ENCODE measurements at regions not wholly inside any gene's neighbourhood (a gene's known extent, or its start where the extent isn't known, plus 50 kb on each side); places are given as distances from the start of the nearest gene placed in this dataset.

DNA sequence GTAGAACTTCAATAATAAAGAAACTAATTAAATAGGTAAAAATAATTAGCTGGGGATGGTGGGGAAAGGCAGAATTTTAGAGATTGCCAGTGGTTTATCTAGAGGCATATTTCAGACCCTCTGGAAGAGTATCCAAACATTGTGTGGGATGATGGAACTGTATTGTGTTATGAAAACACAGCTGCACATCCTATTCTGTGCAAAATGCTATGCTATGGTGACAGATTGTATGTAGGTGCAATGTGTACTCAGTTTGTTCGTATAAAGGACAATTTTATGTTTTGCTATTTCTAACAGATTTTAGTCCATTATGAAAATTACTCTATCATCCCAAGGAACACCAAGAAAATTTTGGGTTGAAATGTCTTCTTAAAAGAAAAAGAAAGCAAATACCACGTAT lies 1054.7 kb downstream of the PDHA2 start:
- H3K36me3 ChIP-seq, result no peaks in the 10 kb centered on the region
- no peak overlapping the region for H3K9ac ChIP-seq
- peaks cover 0 to 10% (median 0%) of the 10 kb centered on the region in 10 experiments; a peak in 1 of 20 replicates for H3K4me1 ChIP-seq
- H3K4me2 ChIP-seq, result no peak overlapping the region
- H3K4me3 ChIP-seq, result no peak overlapping the region
- no peaks in the 10 kb centered on the region for H3K27me3 ChIP-seq
- no peak overlapping the region for H3K27ac ChIP-seq
- no peak for TF ChIP-seq Cebpa-rat (IDR thresholded peaks at IDR 0.05)
- no peaks in the 10 kb centered on the region for H3K9me3 ChIP-seq (replicated peaks in 1 of 11)
- H4K20me1 ChIP-seq, result no peaks in the 10 kb centered on the region

GRCh38 chr4:96895826-96896225 lies 1055.9 kb downstream of the PDHA2 start:
- no peak overlapping the region for H3K4me3 ChIP-seq
- no peaks in the 10 kb centered on the region for H4K20me1 ChIP-seq
- TF ChIP-seq Cebpa-rat (IDR thresholded peaks at IDR 0.05), result no peak
- no peaks in the 10 kb centered on the region for H3K36me3 ChIP-seq
- no peak overlapping the region for H3K27ac ChIP-seq
- H3K4me2 ChIP-seq, result no peak overlapping the region
- H3K4me1 ChIP-seq, result peaks cover 0 to 10% (median 0%) of the 10 kb centered on the region in 10 experiments; a peak in 1 of 20 replicates
- H3K27me3 ChIP-seq, result no peaks in the 10 kb centered on the region
- no peak overlapping the region for H3K9ac ChIP-seq
- H3K9me3 ChIP-seq (replicated peaks in 1 of 11), result no peaks in the 10 kb centered on the region

DNA sequence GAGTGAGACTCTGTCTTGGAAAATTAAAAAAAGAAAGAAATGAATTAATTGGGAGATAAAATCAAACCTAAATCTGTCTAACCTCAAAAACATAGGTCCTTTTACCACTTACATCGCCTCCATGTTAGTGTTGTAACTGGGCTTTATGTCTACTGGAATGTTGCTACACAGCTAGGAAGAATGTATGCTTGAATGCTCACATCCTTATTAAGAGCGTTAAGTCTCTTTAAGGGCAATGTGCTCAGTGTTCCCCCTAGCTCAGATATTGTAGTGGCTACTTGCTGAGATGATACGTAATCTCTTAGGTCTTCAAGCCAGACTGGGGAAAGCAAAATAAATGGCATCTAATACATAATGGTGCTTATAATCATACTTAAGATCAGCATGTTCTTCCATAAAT lies 1072.8 kb downstream of the PDHA2 start:
- Histone ChIP-seq H3K4me3 (no peak overlapping the region), H3K9ac (no peak overlapping the region)
- no peak for TF ChIP-seq Cebpa-rat (IDR thresholded peaks at IDR 0.05)

DNA sequence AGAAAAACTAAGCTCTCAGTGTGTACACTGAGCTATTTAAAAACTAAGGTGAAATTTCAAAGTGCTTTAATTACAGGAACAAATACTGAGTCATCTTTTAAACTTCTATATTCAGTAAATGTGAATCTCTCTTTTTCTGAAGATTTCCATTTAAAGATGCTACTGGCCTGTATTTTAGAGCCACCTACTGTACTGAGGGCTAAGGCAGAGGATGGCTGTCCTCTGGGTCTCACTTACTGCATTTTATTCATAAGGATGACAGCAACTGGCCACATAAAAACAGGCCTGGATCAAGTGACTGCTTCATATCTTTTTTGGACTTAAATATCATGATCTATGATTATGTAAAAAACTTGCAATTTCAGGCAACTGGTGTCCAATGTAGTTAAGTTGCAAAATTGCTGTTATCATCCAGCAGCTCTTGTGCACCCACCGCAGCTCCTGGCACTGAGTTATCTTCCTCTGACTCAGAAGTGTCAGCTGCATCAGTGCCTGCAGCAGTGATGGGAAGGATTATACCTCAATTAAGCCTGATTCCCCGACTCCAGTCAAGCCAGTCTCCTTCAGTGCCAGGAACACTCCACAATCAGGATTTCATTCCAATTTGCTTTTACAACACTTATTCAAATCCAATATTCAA lies 1073.7 kb downstream of the PDHA2 start:
- H3K36me3 ChIP-seq, result no peaks in the 10 kb centered on the region
- no peak for TF ChIP-seq Cebpa-rat (IDR thresholded peaks at IDR 0.05)
- no peak overlapping the region for H3K9ac ChIP-seq
- no peak overlapping the region for H3K4me2 ChIP-seq
- H3K9me3 ChIP-seq (replicated peaks in 1 of 11), result no peaks in the 10 kb centered on the region
- H3K27ac ChIP-seq, result no peak overlapping the region
- no peak overlapping the region for H3K4me3 ChIP-seq
- H3K27me3 ChIP-seq, result no peaks in the 10 kb centered on the region
- no peaks in the 10 kb centered on the region; a peak in 1 of 20 replicates for H3K4me1 ChIP-seq
- no peaks in the 10 kb centered on the region for H4K20me1 ChIP-seq

More for the DNA sequence above, 1072.8 kb downstream of the PDHA2 start:
- Histone ChIP-seq H3K36me3 (no peaks in the 10 kb centered on the region), H3K4me1 (no peaks in the 10 kb centered on the region; a peak in 1 of 20 replicates), H3K27me3 (no peaks in the 10 kb centered on the region), H3K27ac (no peak overlapping the region), H4K20me1 (no peaks in the 10 kb centered on the region), H3K9me3 (replicated peaks in 1 of 11) (no peaks in the 10 kb centered on the region), H3K4me2 (no peak overlapping the region)

GRCh38 chr4:96916711-96917110 lies 1076.8 kb downstream of the PDHA2 start:
- Histone ChIP-seq H3K27ac (no peak overlapping the region), H3K9ac (no peak overlapping the region), H3K36me3 (no peaks in the 10 kb centered on the region), H3K4me3 (no peak overlapping the region), H3K27me3 (no peaks in the 10 kb centered on the region), H3K4me2 (no peak overlapping the region), H3K4me1 (no peaks in the 10 kb centered on the region; a peak in 1 of 20 replicates), H3K9me3 (replicated peaks in 1 of 11) (no peaks in the 10 kb centered on the region), H4K20me1 (no peaks in the 10 kb centered on the region)
- no peak for TF ChIP-seq Cebpa-rat (IDR thresholded peaks at IDR 0.05)

DNA sequence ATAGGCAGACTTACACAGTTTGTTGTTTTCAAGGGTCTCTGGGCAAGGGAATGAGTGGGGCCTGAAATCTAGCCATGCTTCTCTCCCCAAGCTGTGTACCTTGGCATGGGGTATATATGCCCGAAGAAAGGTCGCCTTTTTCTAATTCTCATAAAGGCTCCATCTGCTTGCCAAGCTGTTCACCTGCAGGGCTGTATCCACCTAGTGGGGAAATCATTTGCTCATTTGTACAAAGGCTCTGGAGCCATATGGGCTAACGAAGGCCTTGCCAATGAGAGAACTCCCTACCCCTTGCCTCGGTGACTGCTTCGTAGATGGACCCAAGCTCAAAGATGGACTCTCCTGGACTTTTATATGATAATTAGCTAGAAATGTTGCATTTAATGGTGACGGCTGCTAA lies 1097.0 kb downstream of the PDHA2 start:
- TF ChIP-seq Cebpa-rat (IDR thresholded peaks at IDR 0.05), result no peak
- no peak overlapping the region for H3K27ac ChIP-seq
- H3K27me3 ChIP-seq, result no peaks in the 10 kb centered on the region
- no peaks in the 10 kb centered on the region for H3K4me1 ChIP-seq
- no peaks in the 10 kb centered on the region for H3K9me3 ChIP-seq (replicated peaks in 1 of 11)
- no peak overlapping the region for H3K9ac ChIP-seq
- no peaks in the 10 kb centered on the region for H4K20me1 ChIP-seq
- no peak overlapping the region for H3K4me3 ChIP-seq
- H3K36me3 ChIP-seq, result no peaks in the 10 kb centered on the region
- H3K4me2 ChIP-seq, result no peak overlapping the region

DNA sequence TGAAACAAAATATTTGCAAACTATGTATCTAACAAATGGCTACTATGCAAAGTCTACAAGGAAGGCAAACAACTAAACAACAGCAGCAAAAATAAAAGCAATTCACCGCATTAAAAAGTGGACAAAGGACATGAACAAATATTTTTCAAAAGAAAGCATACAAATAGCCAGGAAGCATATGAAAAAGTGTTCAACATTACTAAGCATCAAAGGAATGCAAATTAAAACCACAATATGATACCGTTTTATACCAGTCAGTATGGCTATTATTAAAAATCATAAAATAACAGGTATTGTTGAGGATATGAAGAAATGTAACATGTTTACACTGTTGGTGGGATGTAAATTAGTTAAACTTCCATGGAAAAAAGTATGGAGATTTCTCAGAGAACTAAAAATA lies 1106.7 kb downstream of the PDHA2 start:
- Histone ChIP-seq H4K20me1 (no peaks in the 10 kb centered on the region), H3K4me1 (no peaks in the 10 kb centered on the region), H3K27ac (no peak overlapping the region), H3K9me3 (replicated peaks in 1 of 11) (no peaks in the 10 kb centered on the region), H3K27me3 (no peaks in the 10 kb centered on the region), H3K9ac (no peak overlapping the region), H3K36me3 (no peaks in the 10 kb centered on the region), H3K4me3 (no peak overlapping the region), H3K4me2 (no peak overlapping the region)
- TF ChIP-seq Cebpa-rat (IDR thresholded peaks at IDR 0.05), result no peak

DNA sequence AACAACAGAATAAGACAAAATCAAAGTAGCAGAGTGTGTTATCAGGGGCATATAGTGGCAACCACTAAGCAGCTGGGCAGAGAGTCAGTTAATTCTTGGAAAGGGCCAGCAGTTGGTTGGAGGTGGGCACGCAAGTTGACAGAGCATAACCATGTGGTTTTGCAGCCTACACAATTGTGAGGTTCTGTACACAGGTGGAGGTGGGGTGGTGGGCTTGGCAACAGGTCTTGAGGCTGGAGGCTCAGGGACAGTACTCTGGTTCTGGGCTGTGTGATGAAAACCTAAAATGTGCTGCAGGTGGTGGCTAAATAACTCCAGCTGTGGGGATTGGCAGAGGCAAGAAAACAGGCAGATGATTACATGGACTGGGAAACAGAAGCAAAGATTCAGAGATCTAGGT lies 1112.7 kb downstream of the PDHA2 start:
- no peaks in the 10 kb centered on the region for H3K9me3 ChIP-seq (replicated peaks in 1 of 11)
- no peaks in the 10 kb centered on the region for H3K36me3 ChIP-seq
- TF ChIP-seq Cebpa-rat (IDR thresholded peaks at IDR 0.05), result no peak
- H4K20me1 ChIP-seq, result no peaks in the 10 kb centered on the region
- H3K9ac ChIP-seq, result no peak overlapping the region
- H3K27me3 ChIP-seq, result no peaks in the 10 kb centered on the region
- H3K4me3 ChIP-seq, result no peak overlapping the region
- H3K27ac ChIP-seq, result no peak overlapping the region
- no peak overlapping the region for H3K4me2 ChIP-seq
- no peaks in the 10 kb centered on the region for H3K4me1 ChIP-seq

DNA sequence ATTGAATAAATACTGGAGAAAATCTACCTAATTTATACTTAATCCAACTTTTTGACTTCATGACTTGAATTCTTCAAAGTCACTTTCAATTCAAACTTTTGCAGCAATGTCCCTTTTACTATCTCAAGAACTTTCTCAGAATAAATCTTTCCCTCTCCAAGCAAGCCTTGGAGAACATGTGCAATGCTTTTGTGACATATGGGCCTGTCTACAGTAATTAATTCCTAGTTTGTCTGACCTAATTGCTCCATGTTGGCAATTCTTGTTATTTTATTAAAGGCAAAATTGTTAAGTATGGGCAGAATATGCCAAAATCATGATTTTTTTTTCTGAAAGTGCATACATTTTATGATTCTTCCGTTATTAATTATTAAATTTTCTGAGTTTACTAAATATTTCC lies 1115.3 kb downstream of the PDHA2 start:
- no peak overlapping the region for H3K9ac ChIP-seq
- no peak for TF ChIP-seq Cebpa-rat (IDR thresholded peaks at IDR 0.05)
- H3K9me3 ChIP-seq (replicated peaks in 1 of 11), result no peaks in the 10 kb centered on the region
- no peak overlapping the region for H3K4me2 ChIP-seq
- no peak overlapping the region for H3K4me3 ChIP-seq
- no peaks in the 10 kb centered on the region for H3K4me1 ChIP-seq
- no peak overlapping the region for H3K27ac ChIP-seq
- no peaks in the 10 kb centered on the region for H3K27me3 ChIP-seq
- no peaks in the 10 kb centered on the region for H3K36me3 ChIP-seq
- H4K20me1 ChIP-seq, result no peaks in the 10 kb centered on the region

GRCh38 chr4:96955691-96956090 lies 1115.8 kb downstream of the PDHA2 start:
- H3K27ac ChIP-seq, result no peak overlapping the region
- no peak for TF ChIP-seq Cebpa-rat (IDR thresholded peaks at IDR 0.05)
- H3K4me2 ChIP-seq, result no peak overlapping the region
- no peaks in the 10 kb centered on the region for H3K4me1 ChIP-seq
- no peaks in the 10 kb centered on the region for H4K20me1 ChIP-seq
- H3K36me3 ChIP-seq, result no peaks in the 10 kb centered on the region
- no peaks in the 10 kb centered on the region for H3K9me3 ChIP-seq (replicated peaks in 1 of 11)
- H3K4me3 ChIP-seq, result no peak overlapping the region
- no peak overlapping the region for H3K9ac ChIP-seq
- no peaks in the 10 kb centered on the region for H3K27me3 ChIP-seq

Measured in BLaER1 treated with 17β-estradiol and CSF1 and Interleukin-3, amounts not matched to agents 10 nM and 100 nM (cell line).